Keratinocyte (primary cell): ENCODE measurements at regions not wholly inside any gene's neighbourhood (a gene's known extent, or its start where the extent isn't known, plus 50 kb on each side); places are given as distances from the start of the nearest gene placed in this dataset.

Experiments
- DNase-seq: peaks from one replicate; pipeline ENCODE4 v3.0.0-alpha.2; 2011; ENCODE audit warnings: low read depth, missing footprints, low spot score
- FAIRE-seq: peaks from 2 replicates; lab custom pipeline; 2011; peaks lifted over from hg19 to GRCh38; lab: Jason Lieb, UNC
- H2AFZ ChIP-seq: 2 replicates; pipeline ENCODE4 v1.6.0; 2012; ENCODE audit warnings: low read length, control low read depth, inconsistent platforms; ENCODE audit not compliant: control insufficient read depth
- H3K27ac ChIP-seq: 2 replicates; pipeline ENCODE4 v1.5.1; 2011; ENCODE audit warnings: low read length; ENCODE audit not compliant: control insufficient read depth, insufficient read depth
- H3K27me3 ChIP-seq: 3 replicates; pipeline ENCODE4 v1.6.0; 2011; ENCODE audit warnings: low read length; ENCODE audit not compliant: control insufficient read depth, insufficient read depth; ENCODE audit errors: extremely low read depth
- H3K36me3 ChIP-seq, 2 experiments: 2 replicates in 1 of 2; 3 replicates in 1 of 2; pipeline ENCODE4 v1.5.1; 2011; ENCODE audit warnings: low read length in 2 of 2, mild to moderate bottlenecking in 1 of 2; ENCODE audit not compliant: control insufficient read depth in 2 of 2, insufficient read depth in 2 of 2; ENCODE audit errors: extremely low read depth in 1 of 2
- H3K4me1 ChIP-seq: 3 replicates; pipeline ENCODE4 v1.5.1; 2011; ENCODE audit warnings: low read length; ENCODE audit not compliant: control insufficient read depth, insufficient read depth; ENCODE audit errors: extremely low read depth
- H3K4me2 ChIP-seq: 3 replicates; pipeline ENCODE4 v1.6.0; 2011; ENCODE audit warnings: low read depth, low read length; ENCODE audit not compliant: control insufficient read depth, insufficient read depth; ENCODE audit errors: extremely low read depth
- H3K4me3 ChIP-seq, 3 experiments: fragments of 200-600 bp in 1 of 3; sonication (generic) in 1 of 3; 2 replicates in 2 of 3; 3 replicates in 1 of 3; pipeline ENCODE4 v1.5.1; 2011 to 2016; ENCODE audit warnings: low read length in 3 of 3, mild to moderate bottlenecking in 3 of 3, control low read depth in 2 of 3, inconsistent platforms in 1 of 3, low read depth in 1 of 3, mixed read lengths in 1 of 3, mixed run types in 1 of 3, moderate library complexity in 1 of 3; ENCODE audit not compliant: control insufficient read depth in 2 of 3, insufficient read depth in 2 of 3; ENCODE audit errors: extremely low read depth in 1 of 3
- H3K79me2 ChIP-seq: 2 replicates; pipeline ENCODE4 v1.6.0; 2012; ENCODE audit warnings: low read length; ENCODE audit not compliant: control insufficient read depth, insufficient read depth
- H3K9ac ChIP-seq: 3 replicates; pipeline ENCODE4 v1.6.0; 2011; ENCODE audit warnings: low read length; ENCODE audit not compliant: control insufficient read depth, insufficient read depth; ENCODE audit errors: extremely low read depth
- H3K9me1 ChIP-seq: 3 replicates; pipeline ENCODE4 v1.6.0; 2011; ENCODE audit warnings: low read length; ENCODE audit not compliant: control insufficient read depth, insufficient read depth; ENCODE audit errors: extremely low read depth
- H3K9me3 ChIP-seq: 2 replicates; pipeline ENCODE4 v1.5.1; 2012; ENCODE audit warnings: low read depth, low read length; ENCODE audit not compliant: control insufficient read depth
- H4K20me1 ChIP-seq: 3 replicates; pipeline ENCODE4 v1.6.0; 2011; ENCODE audit warnings: low read length; ENCODE audit not compliant: control insufficient read depth, insufficient read depth; ENCODE audit errors: extremely low read depth
- CTCF ChIP-seq, 3 experiments: IDR thresholded peaks in 1 of 3; conservative IDR thresholded peaks in 1 of 3; optimal IDR thresholded peaks in 1 of 3; 2 replicates in 2 of 3; 3 replicates in 1 of 3; pipeline versions ENCODE3 to v1.5.1; 2011; ENCODE audit warnings: low read length in 3 of 3, mild to moderate bottlenecking in 3 of 3, moderate library complexity in 2 of 3, control low read depth in 1 of 3, inconsistent platforms in 1 of 3; ENCODE audit not compliant: insufficient read depth in 2 of 3; ENCODE audit errors: extremely low read depth in 1 of 3
- EZH2 ChIP-seq: IDR thresholded peaks from one replicate; pipeline ENCODE4 v1.6.1; 2012; ENCODE audit warnings: inconsistent platforms, mild to moderate bottlenecking, low read length, moderate library complexity
- dilution Hi-C: fragments of 300-500 bp; cut with MboI; formaldehyde crosslinking; loops from one replicate; pipeline ENCODE4 v1.7.0; 2020; ENCODE audit warnings: low sequenced_read_pairs; ENCODE audit not compliant: extremely low pct_ligation_motif_present

GRCh38 chr13:72180253-72180952 is 313.4 kb upstream of the DACH1 start:
- Histone ChIP-seq H3K9me1 (no peaks in the 10 kb centered on the region), H3K9ac (no peak overlapping the region), H2AFZ (no peak overlapping the region), H3K27me3 (no peaks in the 10 kb centered on the region), H3K27ac (no peak overlapping the region), H3K4me3 (no peak overlapping the region), H3K4me2 (no peak overlapping the region), H3K4me1 (no peaks in the 10 kb centered on the region), H4K20me1 (no peaks in the 10 kb centered on the region), H3K79me2 (no peaks in the 10 kb centered on the region), H3K9me3 (no peaks in the 10 kb centered on the region), H3K36me3 (no peaks in the 10 kb centered on the region)
- FAIRE-seq (no peak), DNase-seq (no peak)
- no peak for TF ChIP-seq EZH2
- no peak for TF ChIP-seq CTCF (optimal IDR thresholded peaks at IDR 0.05 in 1 of 3, IDR thresholded peaks at IDR 0.05 in 1 of 3, conservative IDR thresholded peaks at IDR 0.05 in 1 of 3; ENCODE audit: extremely low read depth in 1 of 3, insufficient read depth in 2 of 3, low read length in 3 of 3)
- dilution Hi-C loops, result no loop called here

GRCh38 chr13:72174549-72174948 is 307.5 kb upstream of the DACH1 start:
- no peak overlapping the region for H3K4me2 ChIP-seq
- no peaks in the 10 kb centered on the region for H3K9me1 ChIP-seq
- DNase-seq (no peak), FAIRE-seq (no peak)
- no peaks in the 10 kb centered on the region for H4K20me1 ChIP-seq
- no peak overlapping the region for H3K27ac ChIP-seq
- H2AFZ ChIP-seq, result no peak overlapping the region
- dilution Hi-C loops, result no loop called here
- H3K4me1 ChIP-seq, result no peaks in the 10 kb centered on the region
- H3K36me3 ChIP-seq, result no peaks in the 10 kb centered on the region
- H3K27me3 ChIP-seq, result no peaks in the 10 kb centered on the region
- H3K9me3 ChIP-seq, result no peaks in the 10 kb centered on the region
- H3K9ac ChIP-seq, result no peak overlapping the region
- no peak overlapping the region for H3K4me3 ChIP-seq
- H3K79me2 ChIP-seq, result no peaks in the 10 kb centered on the region
- TF ChIP-seq CTCF (optimal IDR thresholded peaks at IDR 0.05 in 1 of 3, IDR thresholded peaks at IDR 0.05 in 1 of 3, conservative IDR thresholded peaks at IDR 0.05 in 1 of 3; ENCODE audit: extremely low read depth in 1 of 3, insufficient read depth in 2 of 3, low read length in 3 of 3) (no peak), EZH2 (no peak)
